KMS-11 (cell line): ENCODE measurements at regions not wholly inside any gene's neighbourhood (a gene's known extent, or its start where the extent isn't known, plus 50 kb on each side); places are given as distances from the start of the nearest gene placed in this dataset.
"Not testable (repeated sequence)": the region's sequence is repeated elsewhere in the genome, so short reads cannot be mapped to it uniquely, and the experiment has no call there.

Experiments
- H2AFZ ChIP-seq: fragments of 200-600 bp; sonication (generic); 2 replicates; pipeline ENCODE4 v1.6.1; 2016; ENCODE audit warnings: antibody characterized with exemption, mixed run types, low read depth
- H3K27ac ChIP-seq: fragments of 200-600 bp; sonication (generic); 2 replicates; pipeline ENCODE4 v1.6.1; 2016; ENCODE audit warnings: mild to moderate bottlenecking, mixed run types
- H3K27me3 ChIP-seq: fragments of 200-600 bp; sonication (generic); 2 replicates; pipeline ENCODE4 v1.6.1; 2017; ENCODE audit warnings: mild to moderate bottlenecking, low read depth, mixed run types, moderate library complexity; ENCODE audit not compliant: insufficient read depth
- H3K36me3 ChIP-seq: fragments of 200-600 bp; sonication (generic); 2 replicates; pipeline ENCODE4 v1.6.1; 2017; ENCODE audit warnings: mild to moderate bottlenecking, mixed run types; ENCODE audit not compliant: insufficient read depth
- H3K4me1 ChIP-seq: fragments of 200-600 bp; sonication (generic); 2 replicates; pipeline ENCODE4 v1.6.1; 2016; ENCODE audit warnings: mild to moderate bottlenecking, low read depth, mixed run types; ENCODE audit not compliant: poor library complexity, severe bottlenecking
- H3K4me2 ChIP-seq: fragments of 200-600 bp; sonication (generic); 2 replicates; pipeline ENCODE4 v1.7.0; 2016; ENCODE audit warnings: mild to moderate bottlenecking, mixed run types
- H3K4me3 ChIP-seq: fragments of 200-600 bp; sonication (generic); IDR thresholded peaks from 2 replicates; pipeline ENCODE4 v1.6.1; 2017; ENCODE audit warnings: low read depth, low read length, mixed read lengths; ENCODE audit not compliant: insufficient read depth
- H3K79me2 ChIP-seq: fragments of 200-600 bp; sonication (generic); 2 replicates; pipeline ENCODE4 v1.6.1; 2016; ENCODE audit warnings: low read depth, mixed run types; ENCODE audit not compliant: insufficient read depth
- H3K9ac ChIP-seq: fragments of 200-600 bp; sonication (generic); 2 replicates; pipeline ENCODE4 v1.6.1; 2016; ENCODE audit warnings: mild to moderate bottlenecking, mixed run types
- H4K20me1 ChIP-seq: fragments of 200-600 bp; sonication (generic); 2 replicates; pipeline ENCODE4 v1.6.1; 2016; ENCODE audit warnings: mild to moderate bottlenecking, mixed run types; ENCODE audit not compliant: insufficient read depth
- CTCF ChIP-seq: fragments of 200-600 bp; sonication (generic); conservative IDR thresholded peaks from 2 replicates; pipeline ENCODE4 v1.6.1; 2017; ENCODE audit warnings: low read depth, mild to moderate bottlenecking, antibody characterized with exemption, low read length, moderate library complexity, mixed read lengths

DNA sequence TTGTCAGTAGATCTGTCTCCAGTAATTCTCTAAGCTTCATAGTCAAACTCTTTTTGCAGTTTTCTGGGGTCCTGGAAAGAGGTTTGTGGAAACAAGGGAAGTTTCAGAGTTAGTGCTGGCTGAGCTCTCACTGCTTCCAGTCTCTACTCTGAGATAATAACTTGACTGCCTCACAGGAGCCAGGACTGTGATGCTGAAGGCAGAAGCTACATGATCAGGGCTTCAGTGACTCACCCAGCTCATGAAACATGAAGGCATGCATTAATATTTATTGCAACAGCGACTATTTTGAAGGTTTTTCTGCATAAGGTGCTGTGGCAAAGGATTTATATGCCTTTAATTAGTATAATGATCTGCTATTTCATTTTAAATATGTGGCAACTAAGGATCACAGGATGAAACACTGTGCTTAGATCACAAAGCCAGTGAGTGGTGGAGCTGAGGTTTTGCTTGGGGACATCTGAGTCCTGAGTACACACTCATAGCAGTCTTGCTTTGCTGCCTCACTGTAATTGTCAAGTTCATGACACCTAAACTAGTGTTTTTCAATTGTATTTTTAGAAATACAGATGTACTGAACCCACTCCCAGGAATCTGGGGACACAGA is 448.4 kb upstream of the GCFC2 start:
- no peak for TF ChIP-seq CTCF
- no peaks in the 10 kb centered on the region for H3K4me1 ChIP-seq
- no peak overlapping the region for H3K4me2 ChIP-seq
- no peak overlapping the region for H3K4me3 ChIP-seq
- H3K9ac ChIP-seq, result no peak overlapping the region
- no peak overlapping the region for H2AFZ ChIP-seq
- no peaks in the 10 kb centered on the region for H3K27me3 ChIP-seq
- H3K27ac ChIP-seq, result no peak overlapping the region
- no peaks in the 10 kb centered on the region for H4K20me1 ChIP-seq
- H3K36me3 ChIP-seq, result no peaks in the 10 kb centered on the region
- H3K79me2 ChIP-seq, result no peaks in the 10 kb centered on the region

- no peak for TF ChIP-seq CTCF
- H3K79me2 ChIP-seq, result no peaks in the 10 kb centered on the region
- H3K4me1 ChIP-seq, result no peaks in the 10 kb centered on the region
- no peak overlapping the region for H3K4me2 ChIP-seq
- H3K4me3 ChIP-seq, result no peak overlapping the region
- H3K36me3 ChIP-seq, result no peaks in the 10 kb centered on the region
- no peak overlapping the region for H3K27ac ChIP-seq
- H4K20me1 ChIP-seq, result no peaks in the 10 kb centered on the region
- no peak overlapping the region for H2AFZ ChIP-seq
- no peaks in the 10 kb centered on the region for H3K27me3 ChIP-seq
- no peak overlapping the region for H3K9ac ChIP-seq
These were observed 446.8 kb upstream of the GCFC2 start for GRCh38 chr2:76157531-76157930.

DNA sequence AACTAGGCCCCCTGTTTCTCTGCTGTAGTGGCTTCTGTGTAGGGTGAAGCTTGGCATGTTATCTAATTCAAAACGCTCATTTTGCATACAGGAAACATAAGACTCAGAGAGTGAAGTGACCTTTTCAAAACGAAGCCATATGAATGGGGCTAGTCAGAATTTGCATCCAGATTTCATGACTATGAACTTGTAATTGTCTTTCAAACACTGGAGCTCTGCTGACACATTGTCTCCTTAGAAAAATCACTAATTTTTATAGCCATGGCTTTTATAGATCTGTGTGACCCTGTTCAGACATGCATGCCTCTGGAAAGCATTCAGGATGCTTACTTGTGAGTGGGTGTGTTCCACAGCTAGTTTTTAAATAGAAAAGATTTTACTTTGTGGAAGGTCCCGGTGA is 444.3 kb upstream of the GCFC2 start:
- no peaks in the 10 kb centered on the region for H4K20me1 ChIP-seq
- no peaks in the 10 kb centered on the region for H3K27me3 ChIP-seq
- TF ChIP-seq CTCF, result no peak
- H3K4me2 ChIP-seq, result no peak overlapping the region
- H3K4me3 ChIP-seq, result no peak overlapping the region
- H2AFZ ChIP-seq, result no peak overlapping the region
- no peak overlapping the region for H3K27ac ChIP-seq
- H3K9ac ChIP-seq, result no peak overlapping the region
- H3K36me3 ChIP-seq, result no peaks in the 10 kb centered on the region
- H3K79me2 ChIP-seq, result no peaks in the 10 kb centered on the region
- H3K4me1 ChIP-seq, result no peaks in the 10 kb centered on the region

- Histone ChIP-seq H3K4me2 (no peak overlapping the region), H3K27me3 (no peaks in the 10 kb centered on the region), H3K4me3 (no peak overlapping the region), H3K36me3 (no peaks in the 10 kb centered on the region), H4K20me1 (no peaks in the 10 kb centered on the region), H3K9ac (no peak overlapping the region), H3K4me1 (no peaks in the 10 kb centered on the region), H3K27ac (no peak overlapping the region), H3K79me2 (no peaks in the 10 kb centered on the region), H2AFZ (no peak overlapping the region)
- TF ChIP-seq CTCF, result no peak
These were observed 439.1 kb upstream of the GCFC2 start for GRCh38 chr2:76149846-76150245.

GRCh38 chr2:76139303-76139702 is 428.6 kb upstream of the GCFC2 start:
- H3K79me2 ChIP-seq, H3K4me2 ChIP-seq, H3K9ac ChIP-seq, H2AFZ ChIP-seq, H3K27ac ChIP-seq, H3K4me3 ChIP-seq, H3K27me3 ChIP-seq, H3K4me1 ChIP-seq, H4K20me1 ChIP-seq, H3K36me3 ChIP-seq: not testable (repeated sequence)
